ENCODE measurements at regions not wholly inside any gene's neighbourhood (a gene's known extent, or its start where the extent isn't known, plus 50 kb on each side); places are given as distances from the start of the nearest gene placed in this dataset.

DNA sequence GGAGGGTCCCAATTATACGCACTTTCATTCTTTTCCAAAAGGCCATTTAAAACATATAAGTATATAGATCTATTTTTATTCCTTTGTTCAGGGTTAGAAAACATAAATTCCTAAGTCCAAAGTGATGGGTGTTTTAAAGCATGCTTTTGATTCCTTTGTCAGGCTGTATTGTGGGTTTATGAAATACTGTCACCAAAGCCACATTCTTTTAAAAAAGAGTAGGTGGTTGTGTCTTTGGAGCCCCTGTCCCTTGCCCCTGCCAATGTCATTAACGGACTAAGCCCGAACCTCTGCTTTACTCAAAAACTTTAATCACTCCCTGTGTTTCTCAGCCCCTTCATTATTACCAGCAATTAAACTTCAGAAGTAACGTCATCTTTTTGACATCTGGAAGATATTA is 104.9 kb upstream of the APCDD1 start:
- no peak overlapping the region for H3K4me3 ChIP-seq
- no peaks in the 10 kb centered on the region for H3K36me3 ChIP-seq
- TF ChIP-seq, protein P1, sequence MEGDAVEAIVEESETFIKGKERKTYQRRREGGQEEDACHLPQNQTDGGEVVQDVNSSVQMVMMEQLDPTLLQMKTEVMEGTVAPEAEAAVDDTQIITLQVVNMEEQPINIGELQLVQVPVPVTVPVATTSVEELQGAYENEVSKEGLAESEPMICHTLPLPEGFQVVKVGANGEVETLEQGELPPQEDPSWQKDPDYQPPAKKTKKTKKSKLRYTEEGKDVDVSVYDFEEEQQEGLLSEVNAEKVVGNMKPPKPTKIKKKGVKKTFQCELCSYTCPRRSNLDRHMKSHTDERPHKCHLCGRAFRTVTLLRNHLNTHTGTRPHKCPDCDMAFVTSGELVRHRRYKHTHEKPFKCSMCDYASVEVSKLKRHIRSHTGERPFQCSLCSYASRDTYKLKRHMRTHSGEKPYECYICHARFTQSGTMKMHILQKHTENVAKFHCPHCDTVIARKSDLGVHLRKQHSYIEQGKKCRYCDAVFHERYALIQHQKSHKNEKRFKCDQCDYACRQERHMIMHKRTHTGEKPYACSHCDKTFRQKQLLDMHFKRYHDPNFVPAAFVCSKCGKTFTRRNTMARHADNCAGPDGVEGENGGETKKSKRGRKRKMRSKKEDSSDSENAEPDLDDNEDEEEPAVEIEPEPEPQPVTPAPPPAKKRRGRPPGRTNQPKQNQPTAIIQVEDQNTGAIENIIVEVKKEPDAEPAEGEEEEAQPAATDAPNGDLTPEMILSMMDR (IDR thresholded peaks at IDR 0.05; ENCODE audit: low read depth, low read length): no peak
- no peak overlapping the region for H3K27ac ChIP-seq
- H3K4me1 ChIP-seq (ENCODE audit: low read depth): no peaks in the 10 kb centered on the region
- H3K27me3 ChIP-seq: no peaks in the 10 kb centered on the region
- H3K9me3 ChIP-seq (ENCODE audit: low read depth): no peaks in the 10 kb centered on the region
- DNase-seq (ENCODE audit: low read depth in 1 of 2, low spot score in 1 of 2): no peak

DNA sequence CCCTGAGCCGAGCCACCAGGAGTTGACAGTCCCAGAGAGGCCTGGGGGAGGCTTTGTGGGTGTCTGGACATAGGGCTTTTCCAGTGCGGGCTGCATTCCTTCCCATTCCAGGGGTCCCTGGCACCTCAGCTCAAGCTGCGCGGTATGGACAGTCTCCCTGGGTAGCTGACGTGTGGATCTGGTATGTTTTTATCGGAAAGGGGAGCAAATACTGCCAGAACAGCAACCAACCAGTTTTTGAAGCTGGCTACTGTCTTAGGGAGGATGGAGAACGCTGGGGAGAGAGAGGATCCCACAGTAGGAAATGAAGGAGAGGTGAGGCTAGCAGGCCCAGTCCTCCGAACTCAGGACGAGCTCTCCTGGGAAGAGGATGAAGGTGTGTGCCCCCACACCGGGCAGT is 103.8 kb upstream of the APCDD1 start:
- Histone ChIP-seq H3K4me1 (ENCODE audit: low read depth) (no peaks in the 10 kb centered on the region), H3K36me3 (no peaks in the 10 kb centered on the region), H3K27me3 (no peaks in the 10 kb centered on the region), H3K27ac (no peak overlapping the region), H3K4me3 (no peak overlapping the region), H3K9me3 (ENCODE audit: low read depth) (no peaks in the 10 kb centered on the region)
- TF ChIP-seq, protein P1 (IDR thresholded peaks at IDR 0.05; ENCODE audit: low read depth, low read length): no peak
- DNase-seq (ENCODE audit: low read depth in 1 of 2, low spot score in 1 of 2): no peak

DNA sequence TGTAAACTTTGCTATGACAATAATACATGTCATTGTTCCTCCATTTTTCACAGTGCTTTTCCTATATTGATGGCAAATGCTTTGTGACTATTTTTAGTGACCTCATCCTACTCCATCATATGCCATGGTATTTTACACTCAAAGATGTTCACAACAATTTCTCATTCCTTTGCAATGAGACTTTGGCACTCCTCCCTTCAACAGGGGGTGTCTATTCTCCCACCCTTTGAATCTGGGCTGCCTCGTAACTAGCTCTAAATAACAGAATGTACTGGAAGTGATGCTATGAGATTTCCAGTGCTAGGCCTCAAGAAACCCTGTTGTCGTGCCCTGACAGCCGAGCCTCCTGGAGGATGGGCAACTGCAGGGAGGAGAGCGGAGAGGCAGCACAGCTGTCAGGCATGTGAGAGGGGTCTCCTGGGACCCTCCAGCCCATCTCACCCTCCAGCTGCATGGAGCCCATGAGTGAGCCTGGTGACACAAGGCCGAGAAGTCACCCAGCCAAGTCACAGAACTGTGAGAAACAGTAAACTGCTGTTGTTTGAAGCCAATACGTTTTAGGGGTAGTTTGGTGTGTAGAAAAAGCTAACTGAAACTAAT is 103.1 kb upstream of the APCDD1 start:
- no peaks in the 10 kb centered on the region for H3K36me3 ChIP-seq
- H3K4me1 ChIP-seq (ENCODE audit: low read depth): no peaks in the 10 kb centered on the region
- H3K4me3 ChIP-seq: no peak overlapping the region
- no peaks in the 10 kb centered on the region for H3K9me3 ChIP-seq (ENCODE audit: low read depth)
- no peaks in the 10 kb centered on the region for H3K27me3 ChIP-seq
- no peak overlapping the region for H3K27ac ChIP-seq
- DNase-seq (ENCODE audit: low read depth in 1 of 2, low spot score in 1 of 2): no peak
- TF ChIP-seq, protein P1 (IDR thresholded peaks at IDR 0.05; ENCODE audit: low read depth, low read length): no peak

DNA sequence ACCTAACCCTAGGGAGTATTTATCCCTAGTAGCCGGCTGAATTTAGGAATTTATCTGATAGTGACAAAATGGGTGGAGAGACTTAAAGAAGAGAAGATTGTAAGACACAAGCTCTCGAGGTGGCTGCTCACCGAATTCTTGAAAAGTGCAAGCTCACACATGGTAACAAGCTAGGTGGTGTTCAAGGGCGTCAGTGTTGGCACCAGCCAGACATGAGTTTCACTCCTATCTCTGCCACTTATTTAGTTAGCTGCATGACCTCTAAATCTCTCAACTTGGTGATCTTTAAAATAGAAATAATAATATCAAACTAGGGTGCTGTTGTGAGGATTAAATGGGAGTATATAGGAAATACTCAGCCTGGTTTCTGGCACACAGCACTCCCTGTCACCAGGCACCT is 102.6 kb upstream of the APCDD1 start:
- Histone ChIP-seq H3K27me3 (no peaks in the 10 kb centered on the region), H3K36me3 (no peaks in the 10 kb centered on the region), H3K4me1 (ENCODE audit: low read depth) (no peaks in the 10 kb centered on the region), H3K9me3 (ENCODE audit: low read depth) (no peaks in the 10 kb centered on the region), H3K27ac (no peak overlapping the region), H3K4me3 (no peak overlapping the region)
- DNase-seq (ENCODE audit: low read depth in 1 of 2, low spot score in 1 of 2): no peak
- TF ChIP-seq, protein P1 (IDR thresholded peaks at IDR 0.05; ENCODE audit: low read depth, low read length): no peak

DNA sequence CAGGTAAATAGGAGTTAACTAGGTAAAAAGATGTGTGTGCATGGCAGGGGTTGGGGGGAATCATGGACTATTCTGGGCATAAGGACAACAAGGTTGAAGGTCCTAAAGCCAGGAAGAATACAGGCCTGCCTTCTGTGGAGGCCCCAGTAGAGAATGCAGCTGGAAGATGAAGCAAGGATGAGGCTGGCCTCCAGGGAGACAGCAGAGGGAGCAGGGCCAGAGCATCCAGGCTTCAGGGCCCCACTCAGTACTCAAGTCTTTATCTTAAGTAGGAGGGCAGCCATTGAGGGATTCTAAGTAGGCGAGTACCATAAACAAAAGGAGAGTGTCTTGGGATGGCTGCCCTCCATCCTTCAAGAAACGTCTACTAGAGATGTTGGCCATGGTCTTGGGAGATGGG is 101.8 kb upstream of the APCDD1 start:
- no peaks in the 10 kb centered on the region for H3K4me1 ChIP-seq (ENCODE audit: low read depth)
- H3K36me3 ChIP-seq: no peaks in the 10 kb centered on the region
- no peaks in the 10 kb centered on the region for H3K27me3 ChIP-seq
- no peaks in the 10 kb centered on the region for H3K9me3 ChIP-seq (ENCODE audit: low read depth)
- DNase-seq (ENCODE audit: low read depth in 1 of 2, low spot score in 1 of 2): no peak
- no peak overlapping the region for H3K27ac ChIP-seq
- no peak overlapping the region for H3K4me3 ChIP-seq
- TF ChIP-seq, protein P1 (IDR thresholded peaks at IDR 0.05; ENCODE audit: low read depth, low read length): no peak

DNA sequence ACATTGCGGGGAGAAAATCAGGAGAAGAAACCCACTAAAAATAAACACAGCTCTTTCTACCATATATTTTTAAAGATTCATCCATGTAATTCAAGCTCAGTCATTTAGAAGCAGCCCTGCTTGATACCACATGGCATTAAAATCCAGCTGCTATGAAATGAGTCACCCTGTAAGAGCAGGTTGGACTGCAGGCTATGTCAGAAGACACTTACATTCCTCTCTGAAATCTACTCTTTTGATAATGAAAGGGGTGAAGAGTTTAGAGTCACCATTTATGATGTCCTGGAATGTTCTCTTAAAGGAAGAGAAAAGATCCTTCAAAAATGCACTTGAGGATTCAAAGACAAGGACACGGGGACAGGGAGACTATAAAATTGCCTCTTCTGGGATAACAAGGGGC is 100.6 kb upstream of the APCDD1 start:
- H3K36me3 ChIP-seq: no peaks in the 10 kb centered on the region
- peak in 1 of 2 donors; percentile 66 for DNase-seq (ENCODE audit: low read depth in 1 of 2, low spot score in 1 of 2)
- H3K4me3 ChIP-seq: no peak overlapping the region
- H3K27ac ChIP-seq: no peak overlapping the region
- no peaks in the 10 kb centered on the region for H3K9me3 ChIP-seq (ENCODE audit: low read depth)
- TF ChIP-seq, protein P1 (IDR thresholded peaks at IDR 0.05; ENCODE audit: low read depth, low read length): no peak
- H3K4me1 ChIP-seq (ENCODE audit: low read depth): no peaks in the 10 kb centered on the region
- H3K27me3 ChIP-seq: no peaks in the 10 kb centered on the region

All from cardiac muscle cell (in vitro differentiated cells and primary cell).